NCI-H1694 treated with DMSO at 0.1 percent for 48 hours (cell line): ENCODE measurements at regions not wholly inside any gene's neighbourhood (a gene's known extent, or its start where the extent isn't known, plus 50 kb on each side); places are given as distances from the start of the nearest gene placed in this dataset.

Experiments
- DNase-seq: peaks from one replicate; lab custom pipeline; 2025; lab: John Stamatoyannopoulos, UW

- no peak for DNase-seq
These were observed 368.2 kb upstream of the NR3C2 start for GRCh38 chr4:148810461-148810860.

GRCh38 chr4:148808416-148808815 lies 366.2 kb upstream of the NR3C2 start:
- DNase-seq, result no peak

- DNase-seq, result no peak
These were observed 358.7 kb upstream of the NR3C2 start for GRCh38 chr4:148800940-148801339.

- no peak for DNase-seq
These were observed 358.2 kb upstream of the NR3C2 start for GRCh38 chr4:148800336-148800885.

GRCh38 chr4:148795156-148795864 lies 353.1 kb upstream of the NR3C2 start:
- DNase-seq, result no peak

GRCh38 chr4:148793221-148793620 lies 351.0 kb upstream of the NR3C2 start:
- no peak for DNase-seq

DNA sequence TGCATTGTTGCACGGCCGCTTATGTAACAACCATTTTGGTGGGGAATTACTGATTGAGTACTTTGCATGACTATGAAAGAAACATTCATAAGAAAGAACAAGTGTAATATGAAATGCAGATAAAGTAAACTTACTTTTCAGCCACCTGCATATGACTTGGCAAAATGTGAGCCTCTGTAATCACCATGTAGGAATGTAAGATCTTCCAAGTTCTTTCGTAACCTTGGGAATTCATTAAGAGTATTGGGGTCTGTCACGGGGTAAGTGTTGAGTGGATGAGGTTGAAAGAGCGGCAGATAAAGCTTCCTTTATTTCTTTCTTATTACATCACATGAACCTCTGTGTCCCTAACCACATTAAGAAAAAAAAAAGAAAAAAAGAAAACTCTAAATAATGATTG lies 348.5 kb upstream of the NR3C2 start:
- DNase-seq, result no peak

DNA sequence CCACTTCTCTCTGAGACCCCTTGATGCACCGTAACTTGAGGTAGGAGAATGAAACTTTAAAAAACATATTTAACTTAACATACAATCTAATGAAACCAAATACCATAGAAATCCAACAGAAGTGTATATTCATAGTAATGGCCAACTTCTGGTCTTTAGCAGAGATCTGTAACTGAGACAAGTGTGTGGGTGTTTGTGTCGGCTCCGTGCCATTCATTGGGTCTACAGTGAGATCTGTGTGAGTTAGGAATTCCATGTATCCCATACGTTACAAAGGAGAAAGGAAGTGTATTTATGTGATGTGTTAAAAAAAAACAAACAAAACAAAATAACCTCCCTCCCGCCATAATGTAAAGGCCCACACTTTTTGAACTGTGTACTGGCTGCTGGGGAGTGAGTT lies 348.0 kb upstream of the NR3C2 start:
- DNase-seq, result no peak

- DNase-seq, result no peak
These were observed 345.7 kb upstream of the NR3C2 start for GRCh38 chr4:148787831-148788477.

- DNase-seq, result no peak
These were observed 345.1 kb upstream of the NR3C2 start for GRCh38 chr4:148787285-148787684.

GRCh38 chr4:148786699-148787098 lies 344.5 kb upstream of the NR3C2 start:
- no peak for DNase-seq

DNA sequence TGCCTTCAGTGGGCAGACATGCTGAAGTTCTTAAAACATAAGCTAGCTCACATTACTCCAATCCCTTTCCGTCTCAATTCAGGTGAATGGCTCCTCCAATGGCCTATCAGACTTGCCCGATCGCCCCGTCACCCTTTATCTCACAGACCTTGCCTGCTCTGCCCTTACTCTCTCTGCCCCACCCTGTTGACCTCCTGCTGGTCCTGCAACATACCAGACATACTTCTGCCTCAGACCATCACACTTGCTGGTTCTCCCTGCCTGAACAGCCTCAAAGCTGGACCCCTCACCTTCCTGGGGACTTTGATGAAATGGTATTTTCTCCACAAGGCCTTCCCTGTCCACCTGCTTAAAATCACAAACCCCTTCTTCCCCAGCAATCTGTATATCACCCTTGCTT lies 340.1 kb upstream of the NR3C2 start:
- no peak for DNase-seq

- DNase-seq, result no peak
These were observed 338.3 kb upstream of the NR3C2 start for GRCh38 chr4:148780426-148781005.

GRCh38 chr4:148779771-148780170 lies 337.6 kb upstream of the NR3C2 start:
- no peak for DNase-seq

DNA sequence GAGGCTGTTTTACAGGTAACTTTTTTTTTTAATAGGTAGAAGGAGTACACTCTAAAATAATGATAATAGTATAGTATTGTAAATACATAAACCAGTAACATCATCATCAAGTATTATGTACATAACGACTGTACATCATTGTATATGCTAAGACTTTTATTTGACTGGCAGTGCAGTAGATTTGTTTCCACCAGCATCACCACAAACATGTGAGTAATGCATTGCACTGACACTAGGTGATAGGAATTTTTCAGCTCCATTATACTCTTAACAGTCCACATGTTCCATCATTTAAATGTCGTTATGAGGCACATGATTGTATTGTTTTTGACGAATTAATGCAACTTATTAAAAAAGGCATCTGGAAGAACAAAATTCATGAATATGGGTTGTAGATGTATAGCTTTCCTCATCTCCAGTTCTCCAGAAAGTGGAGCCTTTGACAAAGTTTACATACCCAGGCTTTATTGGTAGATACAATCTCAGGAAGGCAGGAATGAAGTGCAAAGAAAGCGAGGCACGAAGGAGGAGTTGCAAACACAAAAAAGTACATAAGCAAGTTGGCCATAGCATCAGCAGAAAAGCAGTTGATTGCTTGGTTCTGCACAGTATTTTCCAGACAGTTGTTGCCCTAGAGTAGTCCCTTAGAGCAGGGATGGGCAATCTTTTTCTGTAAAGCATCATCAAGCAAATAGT lies 336.9 kb upstream of the NR3C2 start:
- DNase-seq, result no peak

DNA sequence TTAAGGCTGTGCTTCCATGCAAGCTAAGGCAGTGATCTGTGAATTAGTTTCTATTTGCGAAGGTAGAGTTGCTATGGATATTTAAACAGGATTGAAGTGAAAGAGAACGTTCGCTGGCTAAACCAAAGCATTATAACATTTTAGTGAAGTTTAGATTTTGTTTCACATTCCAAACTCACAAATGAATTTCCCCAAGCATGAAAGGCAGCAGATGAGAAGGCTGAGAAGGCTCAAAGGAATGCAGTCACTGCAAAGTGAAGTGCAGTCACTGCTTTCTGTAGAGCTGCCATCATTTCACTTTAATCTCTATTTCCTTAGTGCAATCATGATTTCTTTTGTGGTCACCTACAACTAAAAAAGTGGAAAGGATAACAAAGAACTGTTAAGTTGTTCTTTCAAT lies 334.7 kb upstream of the NR3C2 start:
- DNase-seq, result no peak

- DNase-seq, result no peak
These were observed 331.9 kb upstream of the NR3C2 start for GRCh38 chr4:148774134-148774533.

- no peak for DNase-seq
These were observed 331.1 kb upstream of the NR3C2 start for GRCh38 chr4:148773313-148773712.

DNA sequence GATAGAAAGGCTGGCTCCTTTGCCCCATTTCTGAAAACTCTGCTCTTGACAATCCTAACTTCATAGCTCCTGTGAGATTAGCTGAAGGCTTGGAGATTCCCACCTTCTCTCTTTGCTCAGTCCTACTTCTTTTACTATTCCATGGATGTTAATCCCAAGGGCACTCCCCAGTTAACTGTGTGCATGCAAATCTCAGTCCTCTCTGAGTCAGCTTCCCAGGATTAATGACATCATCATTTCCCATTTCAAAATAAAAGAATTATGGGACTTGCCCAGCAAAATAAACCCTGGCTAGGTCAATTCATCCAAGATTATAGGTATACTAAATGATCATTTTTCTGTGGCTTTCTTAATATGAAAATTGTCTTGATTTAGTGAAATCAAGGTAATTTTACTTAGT lies 328.6 kb upstream of the NR3C2 start:
- DNase-seq, result no peak

DNA sequence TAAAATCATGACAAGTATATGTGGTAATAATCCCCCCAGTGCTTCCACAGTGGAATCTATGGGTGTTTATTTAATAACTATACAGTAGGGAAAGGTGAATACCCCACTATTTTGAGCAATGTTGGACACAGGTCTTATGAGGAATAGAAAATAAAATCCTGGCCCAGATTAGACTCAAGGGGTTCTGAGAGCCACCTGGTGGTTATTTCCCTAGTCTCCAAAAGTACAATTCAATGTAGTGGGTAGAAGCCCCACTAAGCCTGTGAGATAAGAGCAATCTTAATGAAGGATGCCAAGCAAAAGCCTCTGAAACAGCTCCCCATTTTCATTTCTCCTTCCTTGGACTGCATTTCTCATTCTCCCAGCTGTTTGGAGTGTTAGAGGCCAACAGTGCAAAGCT lies 328.2 kb upstream of the NR3C2 start:
- no peak for DNase-seq

GRCh38 chr4:148764720-148765119 lies 322.5 kb upstream of the NR3C2 start:
- DNase-seq, result no peak

DNA sequence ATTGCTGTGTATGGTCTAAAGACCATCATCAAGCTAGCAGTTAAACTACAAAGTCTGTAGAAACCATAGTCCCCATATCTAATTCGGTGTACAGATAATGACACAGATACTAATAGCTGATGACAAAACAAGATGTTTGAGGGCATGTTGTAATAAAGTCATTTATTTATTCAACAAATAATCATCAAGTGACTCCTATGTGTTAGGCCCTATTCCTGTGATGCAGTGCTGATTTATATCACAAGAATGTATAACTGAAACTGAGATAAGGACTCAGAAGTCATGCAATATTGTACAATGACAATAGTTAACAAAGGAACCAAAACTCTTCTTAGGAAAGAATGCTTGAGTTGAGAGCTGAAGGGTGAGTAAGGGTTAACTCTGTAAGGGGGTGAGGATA lies 315.0 kb upstream of the NR3C2 start:
- DNase-seq, result no peak

DNA sequence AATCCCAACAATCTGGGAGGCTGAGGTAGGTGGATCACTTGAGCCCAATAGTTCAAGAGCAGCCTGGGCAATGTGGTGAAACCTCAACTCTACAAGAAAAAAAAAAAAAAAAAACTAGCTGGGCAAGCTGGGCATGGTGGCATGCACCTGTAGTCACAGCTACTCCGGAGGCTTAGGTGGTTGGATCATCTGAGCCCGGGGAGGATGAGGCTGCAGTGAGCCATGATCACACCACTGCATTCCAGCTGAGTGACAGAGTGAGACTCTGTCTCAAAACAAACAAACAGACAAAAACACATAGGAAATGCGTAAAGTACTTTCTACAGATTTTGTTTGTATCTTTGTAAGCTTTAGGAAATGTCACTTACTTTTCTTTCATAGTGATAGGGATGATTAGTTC lies 307.2 kb upstream of the NR3C2 start:
- DNase-seq, result no peak
